CD14-positive monocyte (primary cell): ENCODE measurements at regions not wholly inside any gene's neighbourhood (a gene's known extent, or its start where the extent isn't known, plus 50 kb on each side); places are given as distances from the start of the nearest gene placed in this dataset.

Source experiments
- DNase-seq, 3 donors: peaks; one replicate each; pipeline ENCODE4 v3.0.0-alpha.2; 2011 to 2022
- H2AFZ ChIP-seq: 2 replicates; pipeline ENCODE4 v1.6.0; 2012; ENCODE audit warnings: mild to moderate bottlenecking, low read depth, low read length, inconsistent platforms; ENCODE audit not compliant: insufficient read depth, poor library complexity, severe bottlenecking
- H3K27ac ChIP-seq, 2 donors: 1 replicate in 1 of 2; 2 replicates in 1 of 2; pipeline ENCODE4 v1.5.1; 2012 to 2013; ENCODE audit warnings: low read length in 2 of 2, control low read depth in 1 of 2, inconsistent platforms in 1 of 2, low read depth in 1 of 2, mild to moderate bottlenecking in 1 of 2
- H3K27me3 ChIP-seq, 2 donors: one replicate each; pipeline versions ENCODE4 v1.6.0 to v1.6.1; 2011 to 2013; ENCODE audit warnings: low read length in 2 of 2; ENCODE audit not compliant: control insufficient read depth in 2 of 2, insufficient read depth in 2 of 2
- H3K36me3 ChIP-seq, 2 donors: replicated peaks in 1 of 2; 1 replicate in 1 of 2; 2 replicates in 1 of 2; pipeline versions ENCODE4 v1.5.1 to v1.6.1; 2012 to 2013; ENCODE audit warnings: low read length in 2 of 2, control low read depth in 1 of 2, inconsistent platforms in 1 of 2, mild to moderate bottlenecking in 1 of 2; ENCODE audit not compliant: insufficient read depth in 2 of 2, control insufficient read depth in 1 of 2
- H3K4me1 ChIP-seq, 2 donors: 1 replicate in 1 of 2; 2 replicates in 1 of 2; pipeline versions ENCODE4 v1.5.1 to v1.6.1; 2012 to 2013; ENCODE audit warnings: low read length in 2 of 2, control low read depth in 1 of 2, inconsistent platforms in 1 of 2, mild to moderate bottlenecking in 1 of 2, moderate library complexity in 1 of 2; ENCODE audit not compliant: insufficient read depth in 2 of 2, control insufficient read depth in 1 of 2
- H3K4me2 ChIP-seq: replicated peaks from 2 replicates; pipeline ENCODE3; 2012; ENCODE audit warnings: low read length, moderate library complexity, mild to moderate bottlenecking; ENCODE audit not compliant: poor library complexity, severe bottlenecking; ENCODE audit errors: extremely low read depth
- H3K4me3 ChIP-seq, 3 experiments: fragments of 200-600 bp in 1 of 3; sonication (generic) in 1 of 3; replicated peaks in 1 of 3; 1 replicate in 2 of 3; 2 replicates in 1 of 3; pipeline ENCODE4 v1.5.1; 2011 to 2013; ENCODE audit warnings: low read length in 3 of 3, mild to moderate bottlenecking in 3 of 3, control low read depth in 2 of 3, low read depth in 2 of 3, inconsistent platforms in 1 of 3, moderate library complexity in 1 of 3
- H3K79me2 ChIP-seq: 2 replicates; pipeline ENCODE4 v1.6.0; 2012; ENCODE audit warnings: mild to moderate bottlenecking, control low read depth, inconsistent platforms, low read length, moderate library complexity; ENCODE audit not compliant: insufficient read depth
- H3K9ac ChIP-seq: 2 replicates; pipeline ENCODE4 v1.6.0; 2017; ENCODE audit warnings: low read length, mild to moderate bottlenecking; ENCODE audit not compliant: insufficient read depth, poor library complexity, severe bottlenecking
- H3K9me3 ChIP-seq, 2 donors: replicated peaks in 1 of 2; 1 replicate in 1 of 2; 2 replicates in 1 of 2; pipeline versions ENCODE4 v1.5.1 to v1.6.1; 2012 to 2013; ENCODE audit warnings: low read length in 2 of 2, control low read depth in 1 of 2; ENCODE audit not compliant: control insufficient read depth in 1 of 2, insufficient read depth in 1 of 2
- H4K20me1 ChIP-seq: 2 replicates; pipeline ENCODE4 v1.6.0; 2012; ENCODE audit warnings: mild to moderate bottlenecking, low read length, control low read depth, moderate library complexity; ENCODE audit not compliant: insufficient read depth
- H3K27ac Mint-ChIP-seq, 7 donors: one replicate each; pipeline ENCODE4 v1.8.0; 2020; ENCODE audit warnings: mild to moderate bottlenecking in 7 of 7, mixed read lengths in 7 of 7, moderate library complexity in 6 of 7, inconsistent platforms in 2 of 7
- H3K27me3 Mint-ChIP-seq, 3 donors: one replicate each; pipeline ENCODE4 v1.8.0; 2021 to 2022; ENCODE audit warnings: low read depth in 3 of 3, mild to moderate bottlenecking in 3 of 3, mixed read lengths in 3 of 3, moderate library complexity in 3 of 3, inconsistent platforms in 1 of 3
- H3K36me3 Mint-ChIP-seq, 2 donors: one replicate each; pipeline ENCODE4 v1.8.0; 2020; ENCODE audit warnings: mixed read lengths in 2 of 2, inconsistent platforms in 1 of 2, mild to moderate bottlenecking in 1 of 2
- H3K4me1 Mint-ChIP-seq: one replicate; pipeline ENCODE4 v1.8.0; 2020; ENCODE audit warnings: mild to moderate bottlenecking, mixed read lengths
- H3K4me3 Mint-ChIP-seq, 2 donors: one replicate each; pipeline ENCODE4 v1.8.0; 2020; ENCODE audit warnings: mild to moderate bottlenecking in 2 of 2, mixed read lengths in 2 of 2, moderate library complexity in 1 of 2
- H3K9me3 Mint-ChIP-seq, 7 donors: one replicate each; pipeline ENCODE4 v1.8.0; 2020 to 2022; ENCODE audit warnings: mixed read lengths in 7 of 7, mild to moderate bottlenecking in 6 of 7, moderate library complexity in 6 of 7, inconsistent platforms in 2 of 7
- CTCF ChIP-seq: fragments of 200-600 bp; IDR thresholded peaks from one replicate; pipeline ENCODE4 v1.8.0; 2022; ENCODE audit warnings: antibody characterized with exemption, mild to moderate bottlenecking
- WGBS: methylation state at CpG from one replicate; pipeline ENCODE4 v1.1.5; 2013; ENCODE audit warnings: missing lambda C conversion rate; ENCODE audit not compliant: insufficient coverage; 5-methylcytosine and 5-hydroxymethylcytosine counted together
- intact Hi-C, 2 donors: fragments of 100-400 bp; cut with micrococcal nuclease; formaldehyde crosslinking; loops; one replicate each; pipeline versions ENCODE4 v1.15.0 to v1.15.1; 2023

- Histone ChIP-seq H3K27me3 (no peaks in the 10 kb centered on the region), H4K20me1 (no peaks in the 10 kb centered on the region), H3K4me2 (no peak overlapping the region), H3K9ac (no peak overlapping the region), H3K79me2 (no peaks in the 10 kb centered on the region), H2AFZ (no peak overlapping the region), H3K36me3 (no peaks in the 10 kb centered on the region), H3K4me1 (no peaks in the 10 kb centered on the region), H3K27ac (no peak overlapping the region), H3K4me3 (no peak overlapping the region), H3K9me3 (no peaks in the 10 kb centered on the region)
- intact Hi-C loops, result no loop called here
- peaks cover 0 to 12% (median 6%) of the 10 kb centered on the region in 3 donors for H3K27me3 Mint-ChIP-seq
- no peaks in the 10 kb centered on the region for H3K36me3 Mint-ChIP-seq
- TF ChIP-seq CTCF, result no peak
- no peak for DNase-seq
- H3K4me3 Mint-ChIP-seq, result no peak overlapping the region
- H3K27ac Mint-ChIP-seq, result no peak overlapping the region
- no peaks in the 10 kb centered on the region for H3K9me3 Mint-ChIP-seq
- H3K4me1 Mint-ChIP-seq, result no peaks in the 10 kb centered on the region
- 100% methylated on average over 1 of the region's 4 CpGs for WGBS
Observed at GRCh38 chr10:125219776-125220175, 59.4 kb upstream of the CTBP2 start.

- Mint-ChIP-seq H3K27me3 (peaks cover 0 to 12% (median 8%) of the 10 kb centered on the region in 3 donors), H3K27ac (peak overlapping the region in 1 of 7 donors; percentile 14), H3K36me3 (no peaks in the 10 kb centered on the region), H3K4me1 (no peaks in the 10 kb centered on the region), H3K4me3 (no peak overlapping the region), H3K9me3 (peaks cover 0 to 4% (median 0%) of the 10 kb centered on the region in 7 donors)
- H3K9ac ChIP-seq, result no peak overlapping the region
- H3K4me3 ChIP-seq, result no peak overlapping the region
- no peaks in the 10 kb centered on the region for H3K36me3 ChIP-seq
- no peaks in the 10 kb centered on the region for H3K4me1 ChIP-seq
- H3K27ac ChIP-seq, result no peak overlapping the region
- no peaks in the 10 kb centered on the region for H3K79me2 ChIP-seq
- no peak for DNase-seq
- no peak overlapping the region for H3K4me2 ChIP-seq
- TF ChIP-seq CTCF, result no peak
- intact Hi-C loops, result no loop called here
- H3K27me3 ChIP-seq, result no peaks in the 10 kb centered on the region
- H3K9me3 ChIP-seq, result no peaks in the 10 kb centered on the region
- no peak overlapping the region for H2AFZ ChIP-seq
- WGBS, result 80% methylated on average over 1 of the region's 4 CpGs
- H4K20me1 ChIP-seq, result no peaks in the 10 kb centered on the region
Observed at GRCh38 chr10:125218967-125219366, 58.6 kb upstream of the CTBP2 start.
